SK-N-SH (cell line): ENCODE measurements at regions not wholly inside any gene's neighbourhood (a gene's known extent, or its start where the extent isn't known, plus 50 kb on each side); places are given as distances from the start of the nearest gene placed in this dataset.

ENCODE experiments used
- CTCF ChIA-PET: fragments of 300-600, 350-600 bp; formaldehyde crosslinking; extraction: SDS; loops from one replicate; lab custom pipeline; 2021; lab: Yijun Ruan, JAX
- POLR2A ChIA-PET: fragments of 350-600 bp; sonication (Branson Sonifier 250); formaldehyde crosslinking; extraction: SDS; loops from one replicate; lab custom pipeline; 2020; ENCODE audit warnings: antibody characterized with exemption, inconsistent platforms; lab: Yijun Ruan, JAX
- DNase-seq: peaks from one replicate; pipeline ENCODE4 v3.0.0; 2012
- H2AFZ ChIP-seq: fragments of 200-600 bp; sonication (generic); 2 replicates; pipeline ENCODE4 v1.8.1; 2016; ENCODE audit warnings: antibody characterized with exemption, mild to moderate bottlenecking, low read depth
- H3F3A ChIP-seq: fragments of 200-600 bp; sonication (generic); replicated peaks from 2 replicates; pipeline ENCODE3; 2016; ENCODE audit warnings: antibody characterized with exemption, mild to moderate bottlenecking; ENCODE audit not compliant: insufficient read depth
- H3K27ac ChIP-seq, 2 experiments: fragments of 200-500 bp in 1 of 2; fragments of 200-600 bp in 1 of 2; sonication (Bioruptor generic) in 1 of 2; sonication (generic), shearing (Covaris generic) in 1 of 2; 2 replicates each; pipeline versions ENCODE4 v1.5.1 to v1.6.1; 2014 to 2016; ENCODE audit warnings: low read depth in 2 of 2, inconsistent platforms in 1 of 2, low read length in 1 of 2, mild to moderate bottlenecking in 1 of 2, mixed read lengths in 1 of 2
- H3K27me3 ChIP-seq: fragments of 200-600 bp; sonication (generic), shearing (Covaris generic); 2 replicates; pipeline ENCODE4 v1.6.1; 2016; ENCODE audit warnings: mixed run types; ENCODE audit not compliant: insufficient read depth
- H3K36me3 ChIP-seq, 2 experiments: fragments of 200-500 bp in 1 of 2; fragments of 200-600 bp in 1 of 2; sonication (Bioruptor generic) in 1 of 2; sonication (generic) in 1 of 2; replicated peaks in 1 of 2; 2 replicates each; pipeline versions ENCODE3 to v1.5.1; 2014 to 2016; ENCODE audit warnings: low read length in 1 of 2, mild to moderate bottlenecking in 1 of 2; ENCODE audit not compliant: insufficient read depth in 2 of 2, control insufficient read depth in 1 of 2
- H3K4me1 ChIP-seq, 2 experiments: fragments of 200-500 bp in 1 of 2; fragments of 200-600 bp in 1 of 2; sonication (Bioruptor generic) in 1 of 2; sonication (generic), shearing (Covaris generic) in 1 of 2; 2 replicates each; pipeline versions ENCODE4 v1.5.1 to v1.6.1; 2014 to 2016; ENCODE audit warnings: low read depth in 1 of 2, low read length in 1 of 2, mixed run types in 1 of 2; ENCODE audit not compliant: insufficient read depth in 2 of 2, control insufficient read depth in 1 of 2
- H3K4me2 ChIP-seq: fragments of 200-600 bp; sonication (generic), shearing (Covaris generic); 2 replicates; pipeline ENCODE4 v1.6.1; 2017; ENCODE audit warnings: mixed run types
- H3K4me3 ChIP-seq, 2 experiments: fragments of 200-500 bp in 1 of 2; fragments of 200-600 bp in 1 of 2; sonication (Bioruptor generic) in 1 of 2; sonication (generic), shearing (Covaris generic) in 1 of 2; 2 replicates each; pipeline versions ENCODE4 v1.5.1 to v1.8.1; 2014 to 2016; ENCODE audit warnings: low read depth in 2 of 2, inconsistent platforms in 1 of 2, low read length in 1 of 2, mild to moderate bottlenecking in 1 of 2, mixed read lengths in 1 of 2, moderate library complexity in 1 of 2
- H3K79me2 ChIP-seq: fragments of 200-600 bp; sonication (generic); 2 replicates; pipeline ENCODE4 v1.8.1; 2017; ENCODE audit warnings: mild to moderate bottlenecking; ENCODE audit not compliant: insufficient read depth
- H3K9ac ChIP-seq: fragments of 200-600 bp; sonication (generic); 2 replicates; pipeline ENCODE4 v1.6.1; 2017; ENCODE audit warnings: mixed run types
- H3K9me2 ChIP-seq: fragments of 200-600 bp; sonication (generic); 2 replicates; pipeline ENCODE4 v1.6.1; 2017; ENCODE audit warnings: mixed run types
- H3K9me3 ChIP-seq: fragments of 200-600 bp; sonication (generic); 2 replicates; pipeline ENCODE4 v1.6.1; 2017; ENCODE audit warnings: mixed run types, mild to moderate bottlenecking, moderate library complexity
- H4K20me1 ChIP-seq: fragments of 200-600 bp; sonication (generic); 2 replicates; pipeline ENCODE4 v1.6.1; 2017; ENCODE audit warnings: mild to moderate bottlenecking, mixed run types; ENCODE audit not compliant: insufficient read depth
- CHD2 ChIP-seq: fragments of 150-350 bp; IDR thresholded peaks from 2 replicates; pipeline ENCODE4 v1.6.1; 2018; ENCODE audit warnings: low read length; ENCODE audit not compliant: partially characterized antibody
- ELF1 ChIP-seq: IDR thresholded peaks from 2 replicates; pipeline ENCODE4 v1.4.0; 2012
- EZH2phosphoT487 ChIP-seq: fragments of 200-600 bp; sonication (generic); IDR thresholded peaks from 2 replicates; pipeline ENCODE4 v1.6.1; 2017; ENCODE audit warnings: low read depth, mixed run types, mild to moderate bottlenecking, antibody characterized with exemption, moderate library complexity, borderline replicate concordance
- FOSL2 ChIP-seq: IDR thresholded peaks from 2 replicates; pipeline ENCODE4 v1.4.0; 2012; ENCODE audit warnings: low read depth, mild to moderate bottlenecking, moderate library complexity, borderline replicate concordance
- FOXJ3 ChIP-seq: sonication (generic); formaldehyde crosslinking; IDR thresholded peaks from 2 replicates; pipeline ENCODE4 v1.5.1; 2020; ENCODE audit warnings: mild to moderate bottlenecking, missing genetic modification reagents
- FOXM1 ChIP-seq: IDR thresholded peaks from 2 replicates; pipeline ENCODE4 v1.4.0; 2012; ENCODE audit warnings: low read depth, mild to moderate bottlenecking
- JUND ChIP-seq: IDR thresholded peaks from 2 replicates; pipeline ENCODE4 v1.4.0; 2012
- POLR2AphosphoS5 ChIP-seq: IDR thresholded peaks from 2 replicates; pipeline ENCODE4 v1.6.1; 2012; ENCODE audit warnings: low read depth, low read length
- RAD21 ChIP-seq: IDR thresholded peaks from 2 replicates; pipeline ENCODE4 v1.6.1; 2012; ENCODE audit warnings: mild to moderate bottlenecking, low read length
- RCOR1 ChIP-seq: fragments of 150-350 bp; IDR thresholded peaks from 2 replicates; pipeline ENCODE4 v1.6.1; 2017; ENCODE audit warnings: antibody characterized with exemption, low read length
- SMC3 ChIP-seq: IDR thresholded peaks from 2 replicates; pipeline ENCODE4 v1.6.1; 2012; ENCODE audit warnings: low read depth, low read length, improper control_type of control experiment
- TAF1 ChIP-seq: IDR thresholded peaks from 2 replicates; pipeline ENCODE4 v1.6.1; 2012; ENCODE audit warnings: low read depth, mild to moderate bottlenecking, low read length, moderate library complexity, borderline replicate concordance
- TCF12 ChIP-seq: IDR thresholded peaks from 2 replicates; pipeline ENCODE4 v1.4.0; 2012
- YY1 ChIP-seq: IDR thresholded peaks from 2 replicates; pipeline ENCODE4 v1.4.0; 2012; ENCODE audit warnings: low read depth, mild to moderate bottlenecking
- WGBS: methylation state at CpG from one replicate; pipeline ENCODE4 v1.1.6; 2017; ENCODE audit warnings: low lambda C conversion rate; 5-methylcytosine and 5-hydroxymethylcytosine counted together
- TF ChIP-seq, protein P1 (sequence below): fragments of 200-600 bp; sonication (generic); IDR thresholded peaks from 2 replicates; pipeline ENCODE4 v1.6.1; 2017; ENCODE audit warnings: antibody characterized with exemption, mild to moderate bottlenecking, moderate library complexity
- TF ChIP-seq, protein P2 (sequence below): IDR thresholded peaks from 2 replicates; pipeline ENCODE4 v1.4.0; 2012; ENCODE audit warnings: low read depth
- TF ChIP-seq, protein P3 (sequence below): IDR thresholded peaks from 2 replicates; pipeline ENCODE4 v1.4.0; 2012; ENCODE audit warnings: low read depth, borderline replicate concordance
- TF ChIP-seq, protein P4 (sequence below): IDR thresholded peaks from 2 replicates; pipeline ENCODE4 v1.4.0; 2012; ENCODE audit warnings: low read depth, borderline replicate concordance

DNA sequence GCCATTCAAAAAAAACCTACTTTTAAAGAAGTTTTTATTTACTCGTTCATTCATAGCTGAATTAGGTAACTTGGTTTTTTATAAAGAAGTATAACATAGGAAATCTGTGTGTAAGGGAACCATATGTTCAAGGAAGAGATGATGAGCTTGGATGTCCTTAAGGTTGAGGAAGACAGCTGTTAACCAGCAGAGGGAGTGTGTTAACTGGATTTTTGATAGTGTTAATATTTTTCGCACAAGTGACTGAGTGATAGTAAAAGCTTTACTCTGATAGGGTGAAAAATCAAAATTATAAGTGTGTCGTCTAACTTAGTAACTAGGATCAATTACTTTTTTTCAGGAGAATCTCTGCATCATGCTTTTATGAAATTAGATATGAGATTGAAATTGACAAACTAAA lies 134.7 kb downstream of the ARL5B start:
- no peak overlapping the region for H3K9ac ChIP-seq
- ChIA-PET POLR2A (no interaction called here), CTCF (interaction anchor here (0.9 to 1.6 kb wide), 10 partner anchors 9 to 998 kb away, joined by 3 to 9 read pairs (median 4); no protein-coding TSS in a partner anchor)
- no peaks in the 10 kb centered on the region for H3K9me3 ChIP-seq
- H3K36me3 ChIP-seq, result no peaks in the 10 kb centered on the region
- H3K79me2 ChIP-seq, result no peaks in the 10 kb centered on the region
- H3K27ac ChIP-seq, result no peak overlapping the region
- no peak overlapping the region for H3K4me2 ChIP-seq
- DNase-seq, result peak; percentile 29
- H4K20me1 ChIP-seq, result no peaks in the 10 kb centered on the region
- 31% methylated on average over 3 of the region's 3 CpGs for WGBS
- TF ChIP-seq, protein P1, sequence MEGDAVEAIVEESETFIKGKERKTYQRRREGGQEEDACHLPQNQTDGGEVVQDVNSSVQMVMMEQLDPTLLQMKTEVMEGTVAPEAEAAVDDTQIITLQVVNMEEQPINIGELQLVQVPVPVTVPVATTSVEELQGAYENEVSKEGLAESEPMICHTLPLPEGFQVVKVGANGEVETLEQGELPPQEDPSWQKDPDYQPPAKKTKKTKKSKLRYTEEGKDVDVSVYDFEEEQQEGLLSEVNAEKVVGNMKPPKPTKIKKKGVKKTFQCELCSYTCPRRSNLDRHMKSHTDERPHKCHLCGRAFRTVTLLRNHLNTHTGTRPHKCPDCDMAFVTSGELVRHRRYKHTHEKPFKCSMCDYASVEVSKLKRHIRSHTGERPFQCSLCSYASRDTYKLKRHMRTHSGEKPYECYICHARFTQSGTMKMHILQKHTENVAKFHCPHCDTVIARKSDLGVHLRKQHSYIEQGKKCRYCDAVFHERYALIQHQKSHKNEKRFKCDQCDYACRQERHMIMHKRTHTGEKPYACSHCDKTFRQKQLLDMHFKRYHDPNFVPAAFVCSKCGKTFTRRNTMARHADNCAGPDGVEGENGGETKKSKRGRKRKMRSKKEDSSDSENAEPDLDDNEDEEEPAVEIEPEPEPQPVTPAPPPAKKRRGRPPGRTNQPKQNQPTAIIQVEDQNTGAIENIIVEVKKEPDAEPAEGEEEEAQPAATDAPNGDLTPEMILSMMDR, result peak; percentile 51
- TF ChIP-seq FOSL2, result no peak
- TF ChIP-seq SMC3, result peak; percentile 41; the same call in 1 of the 2 replicates
- no peak for TF ChIP-seq ELF1
- peak; percentile 71 for TF ChIP-seq RAD21
- TF ChIP-seq, protein P2, sequence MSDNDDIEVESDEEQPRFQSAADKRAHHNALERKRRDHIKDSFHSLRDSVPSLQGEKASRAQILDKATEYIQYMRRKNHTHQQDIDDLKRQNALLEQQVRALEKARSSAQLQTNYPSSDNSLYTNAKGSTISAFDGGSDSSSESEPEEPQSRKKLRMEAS, result no peak
- no peak overlapping the region for H2AFZ ChIP-seq
- H3F3A ChIP-seq, result no peaks in the 10 kb centered on the region
- no peaks in the 10 kb centered on the region for H3K4me1 ChIP-seq
- no peaks in the 10 kb centered on the region for H3K9me2 ChIP-seq
- no peaks in the 10 kb centered on the region for H3K27me3 ChIP-seq
- H3K4me3 ChIP-seq, result no peak overlapping the region

DNA sequence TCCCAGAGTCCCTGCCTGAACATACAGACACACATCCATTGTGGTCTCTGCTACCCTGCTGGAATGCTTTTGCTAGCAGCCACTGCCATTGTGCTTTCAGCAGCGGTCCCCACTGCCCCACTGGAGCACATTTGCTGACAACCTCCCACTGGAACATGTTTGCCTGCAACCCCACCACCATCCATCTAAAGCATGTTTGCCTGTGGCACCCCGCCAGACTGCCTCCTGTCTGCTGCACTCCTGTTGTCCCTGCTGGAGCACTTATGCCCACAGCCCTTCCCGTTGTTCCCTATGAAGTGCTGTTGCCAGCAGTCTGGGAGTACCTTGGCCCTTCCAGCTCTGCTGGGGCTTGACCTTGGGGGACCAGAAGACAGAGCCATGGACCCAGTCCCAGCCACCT lies 136.3 kb downstream of the ARL5B start:
- H4K20me1 ChIP-seq, result no peaks in the 10 kb centered on the region
- no peaks in the 10 kb centered on the region for H3K79me2 ChIP-seq
- WGBS, result 26% methylated on average over 3 of the region's 3 CpGs
- no peak overlapping the region for H3K4me3 ChIP-seq
- no peaks in the 10 kb centered on the region for H3K9me2 ChIP-seq
- CTCF ChIA-PET, result no interaction called here
- H2AFZ ChIP-seq, result no peak overlapping the region
- H3K9me3 ChIP-seq, result no peaks in the 10 kb centered on the region
- no peaks in the 10 kb centered on the region for H3K4me1 ChIP-seq
- no peaks in the 10 kb centered on the region for H3K27me3 ChIP-seq
- POLR2A ChIA-PET, result no interaction called here
- H3K9ac ChIP-seq, result no peak overlapping the region
- no peak overlapping the region for H3K27ac ChIP-seq
- H3F3A ChIP-seq, result no peaks in the 10 kb centered on the region
- no peak for DNase-seq
- H3K4me2 ChIP-seq, result no peak overlapping the region
- H3K36me3 ChIP-seq, result no peaks in the 10 kb centered on the region
- TF ChIP-seq FOXM1, result no peak
- TF ChIP-seq, protein P3, sequence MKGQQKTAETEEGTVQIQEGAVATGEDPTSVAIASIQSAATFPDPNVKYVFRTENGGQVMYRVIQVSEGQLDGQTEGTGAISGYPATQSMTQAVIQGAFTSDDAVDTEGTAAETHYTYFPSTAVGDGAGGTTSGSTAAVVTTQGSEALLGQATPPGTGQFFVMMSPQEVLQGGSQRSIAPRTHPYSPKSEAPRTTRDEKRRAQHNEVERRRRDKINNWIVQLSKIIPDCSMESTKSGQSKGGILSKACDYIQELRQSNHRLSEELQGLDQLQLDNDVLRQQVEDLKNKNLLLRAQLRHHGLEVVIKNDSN, result no peak
- TF ChIP-seq POLR2AphosphoS5, result no peak

DNA sequence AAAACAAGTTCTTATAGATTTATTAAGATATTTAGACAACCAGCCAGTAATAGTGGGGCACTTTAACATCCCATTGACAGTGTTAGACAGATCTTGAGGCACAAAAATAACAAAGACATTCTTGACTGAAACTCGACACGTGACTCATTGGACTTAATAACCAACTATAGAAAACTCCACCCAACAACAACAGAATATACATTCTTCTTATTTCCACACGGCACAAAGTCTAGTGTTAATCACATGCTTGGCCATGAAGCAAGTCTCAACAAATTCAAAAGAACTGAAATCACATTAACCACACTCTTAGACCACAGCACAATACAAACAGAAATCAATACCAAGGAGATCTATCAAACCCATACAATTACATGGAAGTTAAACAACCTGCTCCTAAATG lies 138.1 kb downstream of the ARL5B start:
- H3F3A ChIP-seq, result no peaks in the 10 kb centered on the region
- CTCF ChIA-PET, result no interaction called here
- no peaks in the 10 kb centered on the region for H4K20me1 ChIP-seq
- H3K27me3 ChIP-seq, result no peaks in the 10 kb centered on the region
- no peaks in the 10 kb centered on the region for H3K4me1 ChIP-seq
- H3K79me2 ChIP-seq, result no peaks in the 10 kb centered on the region
- POLR2A ChIA-PET, result no interaction called here
- DNase-seq, result no peak
- H3K4me2 ChIP-seq, result no peak overlapping the region
- H3K27ac ChIP-seq, result no peak overlapping the region
- no peak overlapping the region for H3K4me3 ChIP-seq
- no peaks in the 10 kb centered on the region for H3K9me3 ChIP-seq
- H2AFZ ChIP-seq, result no peak overlapping the region
- H3K9me2 ChIP-seq, result no peaks in the 10 kb centered on the region
- 15% methylated on average over 3 of the region's 3 CpGs for WGBS
- no peaks in the 10 kb centered on the region for H3K36me3 ChIP-seq
- no peak overlapping the region for H3K9ac ChIP-seq
- TF ChIP-seq, protein P4, sequence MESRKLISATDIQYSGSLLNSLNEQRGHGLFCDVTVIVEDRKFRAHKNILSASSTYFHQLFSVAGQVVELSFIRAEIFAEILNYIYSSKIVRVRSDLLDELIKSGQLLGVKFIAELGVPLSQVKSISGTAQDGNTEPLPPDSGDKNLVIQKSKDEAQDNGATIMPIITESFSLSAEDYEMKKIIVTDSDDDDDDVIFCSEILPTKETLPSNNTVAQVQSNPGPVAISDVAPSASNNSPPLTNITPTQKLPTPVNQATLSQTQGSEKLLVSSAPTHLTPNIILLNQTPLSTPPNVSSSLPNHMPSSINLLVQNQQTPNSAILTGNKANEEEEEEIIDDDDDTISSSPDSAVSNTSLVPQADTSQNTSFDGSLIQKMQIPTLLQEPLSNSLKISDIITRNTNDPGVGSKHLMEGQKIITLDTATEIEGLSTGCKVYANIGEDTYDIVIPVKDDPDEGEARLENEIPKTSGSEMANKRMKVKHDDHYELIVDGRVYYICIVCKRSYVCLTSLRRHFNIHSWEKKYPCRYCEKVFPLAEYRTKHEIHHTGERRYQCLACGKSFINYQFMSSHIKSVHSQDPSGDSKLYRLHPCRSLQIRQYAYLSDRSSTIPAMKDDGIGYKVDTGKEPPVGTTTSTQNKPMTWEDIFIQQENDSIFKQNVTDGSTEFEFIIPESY, result no peak
- no peak for TF ChIP-seq TAF1
- TF ChIP-seq JUND, result no peak
- TF ChIP-seq FOXJ3 (CRISPR knock-in tag), result no peak
- no peak for TF ChIP-seq EZH2phosphoT487
- no peak for TF ChIP-seq FOSL2
- TF ChIP-seq RCOR1, result no peak
- TF ChIP-seq CHD2, result no peak
- TF ChIP-seq TCF12, result no peak
- TF ChIP-seq, protein P3, result no peak
- TF ChIP-seq YY1, result no peak
